Dendritic cell treated with granulocyte-macrophage colony-stimulating factor and Interleukin-4, amounts not matched to agents 40 ng/mL and 50 ng/mL, for 4 days (primary cell): ENCODE measurements at regions not wholly inside any gene's neighbourhood (a gene's known extent, or its start where the extent isn't known, plus 50 kb on each side); places are given as distances from the start of the nearest gene placed in this dataset.

Source experiments
- H3K27ac Mint-ChIP-seq: one replicate; pipeline ENCODE4 v1.8.0; 2022; ENCODE audit warnings: mild to moderate bottlenecking, mixed read lengths
- H3K27me3 Mint-ChIP-seq: one replicate; pipeline ENCODE4 v1.8.0; 2022; ENCODE audit warnings: mild to moderate bottlenecking, mixed read lengths
- H3K36me3 Mint-ChIP-seq: one replicate; pipeline ENCODE4 v1.8.0; 2022; ENCODE audit warnings: low read depth, mixed read lengths
- H3K4me1 Mint-ChIP-seq: one replicate; pipeline ENCODE4 v1.8.0; 2022; ENCODE audit warnings: low read depth, mixed read lengths
- H3K4me3 Mint-ChIP-seq: one replicate; pipeline ENCODE4 v1.8.0; 2022; ENCODE audit warnings: mild to moderate bottlenecking, moderate library complexity, mixed read lengths
- H3K9me3 Mint-ChIP-seq: one replicate; pipeline ENCODE4 v1.8.0; 2022; ENCODE audit warnings: mixed read lengths
- intact Hi-C: fragments of 100-400 bp; cut with micrococcal nuclease; formaldehyde crosslinking; loops from one replicate; pipeline ENCODE4 v1.15.0; 2022

DNA sequence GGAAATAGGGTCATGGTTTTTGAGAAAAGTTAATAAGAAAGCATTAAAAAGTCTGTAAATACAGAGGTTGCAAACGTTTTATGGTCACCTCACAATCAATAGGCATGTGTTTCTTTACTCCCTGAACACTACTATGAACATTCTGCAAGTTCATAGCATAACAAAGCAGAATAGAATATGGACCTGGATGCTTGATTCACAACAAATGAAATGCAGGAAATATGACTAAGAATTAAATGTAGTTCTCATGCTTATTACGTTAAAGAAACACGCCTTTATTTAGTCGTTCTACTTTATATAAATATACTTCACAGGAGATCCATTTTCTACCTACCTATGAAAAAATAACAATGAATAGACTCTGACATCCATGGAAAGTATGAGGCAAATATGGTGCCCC, 344.0 kb downstream of the KCTD12 start:
- H3K9me3 Mint-ChIP-seq = no peaks in the 10 kb centered on the region
- intact Hi-C loops = no loop called here
- H3K4me1 Mint-ChIP-seq = no peaks in the 10 kb centered on the region
- no peak overlapping the region for H3K27ac Mint-ChIP-seq
- no peak overlapping the region for H3K4me3 Mint-ChIP-seq
- no peaks in the 10 kb centered on the region for H3K36me3 Mint-ChIP-seq
- H3K27me3 Mint-ChIP-seq = peaks cover 2% of the 10 kb centered on the region

- peaks cover 2% of the 10 kb centered on the region for H3K27me3 Mint-ChIP-seq
- peaks cover 6% of the 10 kb centered on the region for H3K9me3 Mint-ChIP-seq
- no peaks in the 10 kb centered on the region for H3K36me3 Mint-ChIP-seq
- no peak overlapping the region for H3K27ac Mint-ChIP-seq
- intact Hi-C loops = no loop called here
- no peaks in the 10 kb centered on the region for H3K4me1 Mint-ChIP-seq
- H3K4me3 Mint-ChIP-seq = no peak overlapping the region
These were observed 348.2 kb downstream of the KCTD12 start for GRCh38 chr13:76538004-76538403.

GRCh38 chr13:76533251-76533650, 353.0 kb downstream of the KCTD12 start:
- H3K27me3 Mint-ChIP-seq = peaks cover 2% of the 10 kb centered on the region
- H3K4me3 Mint-ChIP-seq = no peak overlapping the region
- peaks cover 6% of the 10 kb centered on the region for H3K9me3 Mint-ChIP-seq
- intact Hi-C loops = no loop called here
- H3K27ac Mint-ChIP-seq = no peak overlapping the region
- no peaks in the 10 kb centered on the region for H3K36me3 Mint-ChIP-seq
- H3K4me1 Mint-ChIP-seq = no peaks in the 10 kb centered on the region

GRCh38 chr13:76527041-76527440, 359.2 kb downstream of the KCTD12 start:
- Mint-ChIP-seq H3K4me3 (no peak overlapping the region), H3K27me3 (no peaks in the 10 kb centered on the region), H3K27ac (no peak overlapping the region), H3K4me1 (no peaks in the 10 kb centered on the region), H3K9me3 (no peaks in the 10 kb centered on the region), H3K36me3 (no peaks in the 10 kb centered on the region)
- intact Hi-C loops = no loop called here

GRCh38 chr13:76523740-76524340, 362.4 kb downstream of the KCTD12 start:
- H3K27me3 Mint-ChIP-seq = no peaks in the 10 kb centered on the region
- H3K27ac Mint-ChIP-seq = no peak overlapping the region
- H3K9me3 Mint-ChIP-seq = peaks cover 9% of the 10 kb centered on the region
- H3K4me1 Mint-ChIP-seq = no peaks in the 10 kb centered on the region
- no peak overlapping the region for H3K4me3 Mint-ChIP-seq
- intact Hi-C loops = no loop called here
- no peaks in the 10 kb centered on the region for H3K36me3 Mint-ChIP-seq

DNA sequence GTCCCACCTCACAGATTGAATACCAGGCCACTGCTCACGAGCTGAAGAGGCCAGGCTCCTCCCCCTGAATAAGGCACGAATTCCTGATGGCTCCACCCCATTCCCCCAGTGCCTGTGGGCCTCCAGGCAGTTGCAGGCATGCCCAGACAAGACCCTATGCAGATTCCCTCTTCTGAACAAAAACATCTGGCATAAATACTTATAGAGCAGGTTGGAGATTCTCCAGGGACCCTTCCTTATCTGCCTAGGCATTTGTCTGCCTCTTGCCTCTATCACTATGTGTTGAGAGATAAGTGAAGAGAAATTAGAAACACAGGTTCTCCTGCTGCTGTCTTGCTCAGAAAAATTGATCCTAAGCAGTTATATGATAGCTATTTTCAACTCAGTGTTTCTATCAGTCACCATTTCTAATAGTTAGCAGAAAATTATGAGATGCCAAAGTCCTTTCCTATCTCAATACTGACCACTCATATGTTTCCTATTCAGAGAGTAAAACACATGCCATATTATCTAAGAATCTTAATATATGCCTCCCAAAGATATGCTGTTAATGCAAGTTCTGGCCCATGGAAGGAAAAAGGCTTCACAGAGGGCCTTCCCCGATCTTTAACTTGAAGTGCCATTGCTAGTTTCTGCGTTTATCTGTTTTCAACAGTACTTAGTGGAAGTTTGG, 364.0 kb downstream of the KCTD12 start:
- no peaks in the 10 kb centered on the region for H3K36me3 Mint-ChIP-seq
- H3K27me3 Mint-ChIP-seq = peaks cover 1% of the 10 kb centered on the region
- intact Hi-C loops = no loop called here
- H3K4me1 Mint-ChIP-seq = no peaks in the 10 kb centered on the region
- no peak overlapping the region for H3K4me3 Mint-ChIP-seq
- peaks cover 9% of the 10 kb centered on the region for H3K9me3 Mint-ChIP-seq
- H3K27ac Mint-ChIP-seq = no peak overlapping the region

DNA sequence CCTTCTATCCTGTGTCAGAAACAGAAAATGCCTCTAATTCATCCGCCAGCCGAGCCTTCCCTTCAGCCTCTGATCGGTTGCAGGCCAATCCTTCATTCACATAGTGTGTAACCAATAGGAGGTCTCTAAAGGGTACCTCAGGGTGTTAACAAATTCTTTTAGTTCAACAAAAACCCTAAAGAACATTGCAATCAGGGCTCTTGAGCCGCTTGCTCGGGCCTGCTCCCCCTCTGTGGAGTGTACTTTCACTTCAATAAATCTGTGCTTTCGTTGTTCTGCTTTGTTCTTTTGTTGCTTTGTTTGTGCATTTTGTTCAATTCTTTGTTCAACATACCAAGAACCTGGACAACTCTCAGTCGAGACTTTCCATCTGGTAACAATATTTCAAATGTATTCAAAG, 366.5 kb downstream of the KCTD12 start:
- Mint-ChIP-seq H3K4me1 (no peaks in the 10 kb centered on the region), H3K4me3 (no peak overlapping the region), H3K36me3 (no peaks in the 10 kb centered on the region), H3K9me3 (peaks cover 9% of the 10 kb centered on the region), H3K27ac (no peak overlapping the region), H3K27me3 (peaks cover 6% of the 10 kb centered on the region)
- intact Hi-C loops = no loop called here

DNA sequence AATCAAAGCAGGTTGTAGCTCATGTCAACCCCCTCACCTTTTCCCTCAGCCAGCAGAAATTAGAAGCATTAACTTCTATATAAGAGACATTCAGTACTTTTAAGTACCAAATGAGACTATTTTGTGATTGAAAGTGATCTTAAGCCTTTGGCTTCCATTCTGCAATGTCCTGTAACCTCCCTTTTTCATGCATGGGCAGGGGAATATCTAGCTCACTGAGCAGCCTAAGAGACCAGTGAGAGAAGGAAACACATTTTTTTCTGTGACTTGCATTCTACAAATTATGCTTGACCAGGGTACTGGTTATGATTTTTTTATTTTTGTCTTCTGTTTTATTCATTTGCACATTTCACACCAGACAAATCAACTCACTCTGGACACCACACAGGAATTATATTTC, 369.6 kb downstream of the KCTD12 start:
- H3K27ac Mint-ChIP-seq = no peak overlapping the region
- H3K4me3 Mint-ChIP-seq = no peak overlapping the region
- peaks cover 6% of the 10 kb centered on the region for H3K27me3 Mint-ChIP-seq
- intact Hi-C loops = no loop called here
- peaks cover 9% of the 10 kb centered on the region for H3K9me3 Mint-ChIP-seq
- H3K36me3 Mint-ChIP-seq = no peaks in the 10 kb centered on the region
- no peaks in the 10 kb centered on the region for H3K4me1 Mint-ChIP-seq

DNA sequence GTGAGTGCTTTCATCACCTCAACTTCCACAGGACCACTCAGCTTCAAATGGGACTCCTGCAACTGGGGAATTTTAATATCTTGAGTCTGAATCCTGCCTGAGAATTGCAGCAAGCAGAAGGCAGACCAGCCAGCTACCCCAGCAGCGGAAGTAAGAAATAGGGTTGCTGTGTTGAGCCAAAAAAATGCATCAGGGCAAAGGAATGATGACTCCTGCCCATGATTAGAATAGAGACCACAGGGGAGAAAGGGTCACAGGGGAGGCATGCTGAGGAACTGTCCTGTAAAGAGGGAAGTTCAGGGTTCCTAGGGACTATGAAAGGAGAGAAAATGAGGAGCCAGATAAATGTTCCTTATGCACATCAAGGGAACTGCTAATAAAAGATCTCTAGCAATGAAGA, 370.2 kb downstream of the KCTD12 start:
- H3K36me3 Mint-ChIP-seq = no peaks in the 10 kb centered on the region
- no peaks in the 10 kb centered on the region for H3K4me1 Mint-ChIP-seq
- intact Hi-C loops = no loop called here
- peaks cover 9% of the 10 kb centered on the region for H3K9me3 Mint-ChIP-seq
- H3K27ac Mint-ChIP-seq = no peak overlapping the region
- peaks cover 6% of the 10 kb centered on the region for H3K27me3 Mint-ChIP-seq
- H3K4me3 Mint-ChIP-seq = no peak overlapping the region

GRCh38 chr13:76512721-76513145, 373.5 kb downstream of the KCTD12 start:
- Mint-ChIP-seq H3K4me3 (no peak overlapping the region), H3K4me1 (no peaks in the 10 kb centered on the region), H3K27ac (no peak overlapping the region), H3K27me3 (peaks cover 6% of the 10 kb centered on the region), H3K9me3 (no peaks in the 10 kb centered on the region), H3K36me3 (no peaks in the 10 kb centered on the region)
- intact Hi-C loops = no loop called here

- Mint-ChIP-seq H3K27ac (no peak overlapping the region), H3K4me3 (no peak overlapping the region), H3K36me3 (no peaks in the 10 kb centered on the region), H3K27me3 (no peaks in the 10 kb centered on the region), H3K4me1 (no peaks in the 10 kb centered on the region), H3K9me3 (peaks cover 9% of the 10 kb centered on the region)
- intact Hi-C loops = no loop called here
These were observed 380.8 kb downstream of the KCTD12 start for GRCh38 chr13:76505437-76505836.

- H3K27ac Mint-ChIP-seq = no peak overlapping the region
- H3K9me3 Mint-ChIP-seq = peaks cover 9% of the 10 kb centered on the region
- H3K27me3 Mint-ChIP-seq = no peaks in the 10 kb centered on the region
- intact Hi-C loops = no loop called here
- no peak overlapping the region for H3K4me3 Mint-ChIP-seq
- H3K4me1 Mint-ChIP-seq = no peaks in the 10 kb centered on the region
- H3K36me3 Mint-ChIP-seq = no peaks in the 10 kb centered on the region
These were observed 382.4 kb downstream of the KCTD12 start for GRCh38 chr13:76503766-76504165.

DNA sequence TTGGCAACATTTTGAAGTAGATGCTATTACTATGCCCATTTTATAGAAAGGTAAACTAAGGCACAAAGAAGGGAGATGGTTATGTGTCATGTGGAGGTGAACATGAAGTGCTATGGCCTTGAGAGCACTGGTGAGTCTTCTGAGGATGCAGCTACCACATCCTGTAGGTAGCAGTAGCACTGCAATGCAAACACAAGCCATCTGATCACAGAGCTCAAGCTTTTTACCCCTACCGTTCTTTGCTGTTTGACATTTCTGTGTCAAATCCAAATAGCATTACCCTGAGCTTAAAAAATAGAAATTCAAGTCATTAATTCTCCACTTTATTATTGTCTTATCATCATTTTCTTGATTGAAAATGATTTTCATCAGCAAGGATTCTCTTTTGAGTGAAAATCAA, 382.9 kb downstream of the KCTD12 start:
- Mint-ChIP-seq H3K27me3 (no peaks in the 10 kb centered on the region), H3K4me3 (no peak overlapping the region), H3K4me1 (no peaks in the 10 kb centered on the region), H3K27ac (no peak overlapping the region), H3K9me3 (peaks cover 9% of the 10 kb centered on the region), H3K36me3 (no peaks in the 10 kb centered on the region)
- intact Hi-C loops = no loop called here

GRCh38 chr13:76500894-76501293, 385.3 kb downstream of the KCTD12 start:
- Mint-ChIP-seq H3K36me3 (no peaks in the 10 kb centered on the region), H3K4me1 (no peaks in the 10 kb centered on the region)
- intact Hi-C loops = no loop called here

GRCh38 chr13:76499891-76500290, 386.3 kb downstream of the KCTD12 start:
- no peaks in the 10 kb centered on the region for H3K27me3 Mint-ChIP-seq
- H3K4me3 Mint-ChIP-seq = no peak overlapping the region
- peaks cover 1% of the 10 kb centered on the region for H3K9me3 Mint-ChIP-seq
- intact Hi-C loops = no loop called here
- no peaks in the 10 kb centered on the region for H3K36me3 Mint-ChIP-seq
- no peaks in the 10 kb centered on the region for H3K4me1 Mint-ChIP-seq
- H3K27ac Mint-ChIP-seq = no peak overlapping the region

More at GRCh38 chr13:76500894-76501293, 385.3 kb downstream of the KCTD12 start:
- no peak overlapping the region for H3K27ac Mint-ChIP-seq
- H3K27me3 Mint-ChIP-seq = no peaks in the 10 kb centered on the region
- peaks cover 9% of the 10 kb centered on the region for H3K9me3 Mint-ChIP-seq
- no peak overlapping the region for H3K4me3 Mint-ChIP-seq
